ENCODE measurements at regions not wholly inside any gene's neighbourhood (a gene's known extent, or its start where the extent isn't known, plus 50 kb on each side); places are given as distances from the start of the nearest gene placed in this dataset.
"Not testable (repeated sequence)": the region's sequence is repeated elsewhere in the genome, so short reads cannot be mapped to it uniquely, and the experiment has no call there.

DNA sequence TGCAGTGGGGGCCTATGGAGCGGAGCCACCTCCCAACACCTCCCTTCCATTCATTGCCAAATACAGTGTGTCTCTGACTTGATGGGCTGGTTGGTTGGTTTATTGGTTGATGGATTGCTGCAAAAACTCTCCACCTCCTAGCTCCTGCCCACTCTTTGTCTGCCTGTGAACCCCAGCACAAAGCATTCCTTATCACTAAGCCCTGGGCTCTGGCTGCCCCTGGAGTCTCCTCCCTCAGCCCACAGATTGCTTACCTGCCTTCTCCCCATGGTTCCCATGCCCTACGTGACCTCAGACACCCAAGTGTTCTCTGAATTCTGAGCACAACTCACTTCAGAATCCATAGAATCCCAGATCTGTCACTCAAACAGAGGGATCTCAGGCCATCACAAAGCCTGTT is 139.1 kb upstream of the TPM1 start:
- no peak for DNase-seq

DNA sequence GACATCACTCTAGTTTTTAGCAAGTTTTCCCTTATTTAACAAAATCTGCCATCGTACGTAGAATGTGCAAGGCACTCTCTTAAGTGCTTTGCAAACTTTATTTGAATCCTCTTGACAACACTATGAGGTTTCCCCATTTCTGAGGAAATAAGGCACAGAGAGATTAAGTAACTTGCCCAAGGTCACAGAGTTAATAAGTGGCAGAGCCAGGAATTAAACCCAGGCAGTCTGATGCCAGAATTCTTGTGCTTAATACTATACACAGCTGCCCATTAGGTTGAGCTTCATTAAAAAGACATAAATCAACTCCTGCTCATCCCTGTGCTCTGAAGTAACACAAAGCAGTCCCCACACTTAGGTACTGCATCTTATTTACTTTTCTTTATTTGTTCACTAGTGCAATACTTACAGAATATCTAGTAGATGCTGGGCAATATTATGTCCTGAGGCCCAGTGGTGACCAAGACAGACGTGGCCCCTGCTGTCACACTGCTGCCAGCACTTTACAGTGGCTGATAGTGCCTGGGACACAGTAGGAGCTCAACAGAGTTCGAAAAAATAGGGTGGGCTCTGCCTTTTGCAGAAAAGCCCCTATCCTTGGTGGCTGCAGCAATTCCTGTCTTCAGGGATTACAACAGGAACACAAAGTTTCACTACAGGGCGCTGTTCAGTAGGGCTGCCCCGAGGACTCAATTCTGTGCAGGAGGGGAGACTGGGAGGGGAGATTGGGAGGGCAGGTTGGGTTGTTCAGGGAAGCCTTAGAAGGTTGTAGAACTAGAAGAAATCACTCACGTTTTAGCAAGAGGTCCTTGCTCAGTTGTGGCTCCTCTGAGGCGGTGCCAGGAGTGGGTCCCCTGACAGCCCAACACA is 138.3 kb upstream of the TPM1 start:
- no peak for DNase-seq

DNA sequence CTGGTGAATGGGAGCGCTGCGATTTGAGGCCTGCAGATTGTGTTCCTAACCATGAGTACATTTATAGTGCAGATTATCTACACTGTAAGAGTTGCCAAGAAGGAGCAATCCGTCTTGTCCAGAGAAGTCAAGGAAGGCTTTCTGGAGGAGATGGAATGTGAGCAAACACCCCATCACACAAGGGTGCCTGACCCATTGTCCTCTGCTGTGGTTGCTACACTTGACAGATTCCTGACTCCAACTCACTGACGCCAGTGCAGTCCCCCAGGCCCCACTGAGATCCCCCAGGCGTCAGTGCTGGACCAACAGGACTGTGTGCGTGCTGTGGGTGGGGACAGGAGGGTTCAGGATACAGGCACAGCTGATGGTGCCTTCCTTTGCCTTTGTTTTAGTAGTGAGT is 135.9 kb upstream of the TPM1 start:
- DNase-seq, result no peak

DNA sequence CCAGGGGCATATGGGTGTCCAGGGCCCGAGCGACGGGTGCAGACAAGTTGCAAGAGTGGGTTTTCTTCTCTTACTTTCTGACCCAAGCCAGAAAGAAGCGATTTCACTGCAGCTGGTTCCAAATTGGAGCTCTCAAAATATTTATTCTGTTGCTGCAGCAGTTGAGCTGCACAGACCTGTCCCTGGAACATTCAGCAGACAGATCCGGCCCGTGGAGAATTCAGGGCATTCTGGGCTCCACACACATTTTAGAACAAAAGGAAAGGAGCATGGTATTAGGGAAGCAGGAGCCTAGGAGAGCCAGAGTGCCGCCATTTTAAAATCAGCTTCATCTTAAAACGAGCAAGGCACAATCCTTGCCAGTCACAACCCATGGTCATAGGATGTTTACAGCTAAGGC is 135.3 kb upstream of the TPM1 start:
- no peak for DNase-seq

DNA sequence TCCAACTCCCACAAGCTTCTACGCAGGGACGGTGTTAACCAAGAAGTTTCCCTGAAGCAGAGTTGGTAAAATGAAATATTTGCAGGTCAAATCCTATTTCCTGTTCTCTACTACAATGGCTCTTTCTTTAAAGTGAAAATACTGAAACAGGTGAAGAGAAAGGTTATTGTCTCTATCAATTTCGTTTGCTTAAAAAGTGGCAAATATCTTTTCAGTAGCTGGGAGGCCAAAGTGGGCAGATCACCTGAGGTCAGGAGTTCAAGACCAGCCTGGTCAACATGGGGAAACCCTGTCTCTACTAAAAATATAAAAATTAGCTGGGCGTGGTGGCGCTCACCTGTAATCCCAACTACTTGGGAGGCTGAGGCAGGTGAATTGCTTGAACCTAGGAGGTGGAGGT is 134.2 kb upstream of the TPM1 start:
- DNase-seq, result not testable (repeated sequence)

DNA sequence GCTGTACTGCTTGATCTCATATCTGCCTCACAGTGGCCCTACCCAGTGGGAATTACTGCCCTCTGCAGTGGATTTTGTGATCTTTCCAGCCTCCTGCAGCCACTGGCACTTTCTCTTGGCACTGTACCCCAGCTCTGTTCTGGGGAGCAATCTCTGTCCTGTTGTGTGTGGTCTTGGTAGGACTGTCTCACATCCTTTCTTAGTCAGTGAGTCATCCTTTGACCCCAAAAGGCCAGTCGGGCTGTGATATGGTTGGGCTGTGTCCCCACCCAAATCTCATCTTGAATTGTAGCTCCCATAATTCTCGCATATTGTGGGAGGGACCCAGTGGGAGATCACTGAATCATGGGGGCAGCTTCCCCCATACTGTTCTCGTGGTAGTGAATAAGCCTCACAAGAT is 133.3 kb upstream of the TPM1 start:
- no peak for DNase-seq

DNA sequence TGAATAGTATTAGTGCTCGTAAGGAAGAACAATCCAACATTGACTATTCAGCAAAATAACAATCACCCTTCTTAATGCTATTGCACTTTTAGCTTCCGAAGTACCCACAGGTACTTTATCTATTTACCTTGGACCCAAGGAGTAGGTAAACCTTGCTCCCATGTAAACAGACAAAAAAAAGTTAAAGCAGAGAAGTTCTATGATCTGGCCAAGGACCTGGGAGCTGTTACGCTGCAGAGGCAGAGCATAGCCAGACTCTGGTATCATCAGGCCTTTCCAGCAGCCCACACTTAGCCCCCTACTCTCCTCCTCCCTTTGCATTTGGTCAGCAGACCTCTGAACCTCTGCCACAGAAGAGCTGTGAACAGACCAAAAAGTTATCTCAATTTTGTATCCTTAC is 130.3 kb upstream of the TPM1 start:
- no peak for DNase-seq

DNA sequence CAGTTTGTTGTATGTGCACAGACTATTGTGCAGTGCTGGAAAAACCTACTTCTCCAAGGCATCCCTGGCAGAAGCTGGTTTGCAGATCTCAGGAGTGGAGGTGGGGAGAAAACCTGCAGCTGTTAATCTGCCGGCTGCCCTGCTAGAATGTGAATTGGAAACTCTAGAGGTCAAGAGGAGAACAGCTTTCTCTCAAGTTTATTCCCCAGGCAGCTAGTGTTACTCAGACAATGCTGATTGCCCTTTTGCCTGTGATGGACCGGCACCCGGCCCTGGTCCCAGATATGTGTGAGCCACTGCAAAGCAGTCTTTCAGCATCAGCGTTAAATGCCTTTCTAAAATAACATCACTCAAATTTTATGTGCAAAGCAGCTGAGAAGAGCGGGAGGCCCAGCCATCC is 129.7 kb upstream of the TPM1 start:
- DNase-seq, result no peak

DNA sequence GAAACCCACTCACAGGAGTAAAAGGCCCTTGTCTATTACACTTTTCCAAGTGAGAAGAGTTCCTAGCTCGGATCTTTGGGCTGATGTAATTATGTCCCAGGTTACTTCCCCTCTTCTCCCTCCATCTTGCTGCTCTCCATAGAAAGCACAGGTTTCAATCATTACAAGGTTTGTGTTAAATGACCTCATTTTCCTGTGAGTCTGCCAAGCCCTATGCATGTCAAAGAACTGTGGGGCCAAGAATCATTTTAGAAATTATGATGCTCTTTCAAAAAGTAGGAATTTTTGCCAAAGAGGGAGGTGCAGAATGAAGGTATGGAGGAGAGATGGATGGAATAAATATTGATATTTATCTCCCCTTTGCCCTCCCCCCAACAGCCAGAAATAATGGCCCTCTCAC is 129.3 kb upstream of the TPM1 start:
- DNase-seq, result no peak

DNA sequence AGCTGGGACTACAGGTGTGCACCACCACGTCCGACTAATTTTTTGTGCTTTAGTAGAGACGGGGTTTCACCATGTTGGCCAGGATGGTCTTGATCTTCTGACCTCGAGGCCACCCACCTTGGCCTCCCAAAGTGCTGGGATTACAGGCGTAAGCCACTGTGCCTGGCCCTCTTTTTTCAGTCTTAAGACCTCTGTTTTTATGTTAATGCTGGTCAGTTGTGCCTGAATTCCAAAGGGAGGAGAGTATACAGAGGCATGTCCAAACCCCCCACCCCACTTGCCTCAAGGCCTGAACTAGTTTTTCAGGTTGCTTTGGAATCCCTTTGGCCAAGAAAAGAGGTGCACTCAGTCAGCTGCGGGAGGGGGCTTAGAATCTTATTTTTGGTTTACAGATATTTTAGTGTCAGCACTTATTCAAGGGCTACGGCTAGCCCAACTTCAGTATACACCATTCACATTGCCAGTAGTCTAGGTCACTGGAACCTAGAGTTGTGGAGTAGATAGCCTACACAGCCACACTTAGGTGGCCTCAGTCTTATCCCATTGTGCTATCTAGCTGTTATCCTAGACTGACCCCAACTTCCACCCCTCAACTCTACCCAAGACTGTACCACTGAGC is 128.0 kb upstream of the TPM1 start:
- DNase-seq, result no peak

DNA sequence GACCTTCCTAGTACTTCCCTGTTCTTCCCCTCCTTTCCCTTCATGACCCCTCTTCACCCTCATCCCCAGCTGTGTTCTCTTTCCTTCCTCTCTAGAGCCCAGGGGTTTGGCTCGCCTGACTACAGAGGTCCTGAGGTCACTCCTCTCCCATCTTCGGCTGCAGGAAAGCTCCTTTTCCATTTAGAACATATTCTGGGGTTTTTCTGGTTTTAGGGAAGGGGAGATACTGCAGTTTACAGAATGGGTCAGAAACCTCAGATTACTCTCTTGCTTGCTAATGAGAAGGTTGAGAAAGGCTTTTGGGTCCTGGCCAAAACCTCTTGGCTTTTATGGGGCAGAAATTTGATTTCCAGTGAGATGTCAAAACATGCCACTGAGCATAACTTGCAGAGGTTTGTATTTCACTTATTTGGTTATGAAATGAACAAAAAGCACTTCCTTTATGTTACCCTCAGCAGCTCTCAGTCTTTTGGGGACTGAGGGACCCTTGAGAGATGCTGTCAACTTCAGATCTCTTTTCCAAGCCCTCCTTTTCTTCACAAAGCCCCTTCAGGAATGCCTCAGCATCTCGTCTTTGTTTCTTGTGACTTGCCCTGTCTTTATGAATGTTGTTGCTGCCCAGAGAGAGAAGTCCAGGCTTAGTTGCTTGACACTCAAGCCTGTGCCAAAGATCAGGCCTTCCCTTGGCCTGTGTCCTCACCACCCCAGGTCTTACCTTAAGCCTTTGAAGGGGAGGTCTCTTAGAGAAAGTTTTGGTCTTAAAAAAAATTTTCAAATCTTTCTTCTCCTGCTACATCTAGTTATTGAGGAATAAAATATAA is 121.7 kb upstream of the TPM1 start:
- DNase-seq, result no peak

DNA sequence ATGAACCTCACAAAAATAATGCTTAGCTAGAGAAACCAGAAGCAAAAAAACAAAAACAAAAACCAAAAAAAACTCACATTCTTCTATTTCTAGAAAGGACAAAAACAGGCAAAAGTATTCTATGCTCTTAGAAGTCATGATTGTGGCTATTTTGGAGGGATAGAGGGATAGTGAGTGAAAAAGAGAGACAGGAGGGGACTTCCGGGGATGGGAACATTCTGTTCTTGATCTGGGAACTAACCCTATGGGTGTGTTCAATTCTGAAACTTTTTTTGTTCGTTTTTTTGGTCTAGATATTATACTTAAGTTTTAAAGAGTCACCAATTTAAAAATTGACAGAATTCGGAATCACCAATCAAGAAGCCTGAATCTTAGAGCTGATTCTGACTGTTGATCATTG is 120.0 kb upstream of the TPM1 start:
- DNase-seq, result no peak

DNA sequence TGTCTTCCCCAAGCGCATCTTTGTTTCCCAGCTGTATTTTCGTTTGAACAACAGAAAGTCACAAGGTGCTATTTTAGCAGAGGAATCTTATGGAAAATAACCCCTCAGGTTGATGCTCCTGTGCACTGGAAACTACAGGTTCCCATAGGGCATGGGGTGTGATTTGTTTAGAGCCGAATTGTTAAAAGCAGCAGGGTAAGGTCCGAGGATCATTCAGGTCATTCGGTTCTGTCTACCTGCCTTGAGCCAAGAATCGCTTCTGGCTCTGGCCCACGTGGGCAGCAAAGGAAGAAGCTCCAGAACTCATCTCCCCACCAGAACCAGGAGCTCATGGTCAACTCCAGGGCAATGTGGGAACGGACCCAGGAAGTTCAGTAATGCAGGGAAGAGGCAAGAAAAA is 116.7 kb upstream of the TPM1 start:
- DNase-seq, result no peak

DNA sequence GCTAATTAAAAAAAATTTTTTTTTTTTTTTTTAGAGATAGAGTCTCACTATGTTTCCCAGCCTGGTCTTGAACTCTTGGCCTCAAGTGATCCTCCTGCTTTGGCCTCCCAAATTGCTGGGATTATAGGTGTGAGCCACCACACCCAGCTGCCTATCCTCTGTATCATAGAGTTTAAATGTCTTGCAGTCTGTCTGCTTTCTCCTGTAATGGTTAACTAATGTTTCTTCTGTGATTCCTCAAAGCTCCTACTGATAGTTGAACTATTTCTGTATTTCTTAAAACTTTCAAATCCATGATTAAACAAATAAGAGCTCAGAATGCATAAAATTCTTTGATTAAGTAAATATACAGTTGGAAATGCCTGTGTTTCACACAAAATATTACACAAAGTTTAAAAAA is 115.4 kb upstream of the TPM1 start:
- no peak for DNase-seq

DNA sequence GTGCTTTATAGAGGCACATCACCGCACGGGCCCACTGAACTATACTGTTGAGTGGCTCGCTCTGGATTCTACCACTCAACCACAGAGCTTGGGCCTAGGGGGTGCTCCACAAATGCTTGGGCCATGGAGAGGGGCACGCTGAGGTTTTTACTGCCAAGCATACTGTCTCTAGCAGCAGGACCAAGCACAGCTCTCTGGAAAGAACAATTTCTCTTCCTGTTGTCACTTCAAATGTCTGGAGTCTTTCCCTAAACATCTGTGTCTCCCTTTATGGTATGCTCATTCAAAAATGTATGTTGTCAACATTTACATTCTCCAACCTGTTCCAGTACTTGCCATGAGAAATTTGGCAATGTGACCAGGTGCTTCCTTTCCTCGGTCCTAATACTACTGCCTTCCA is 114.7 kb upstream of the TPM1 start:
- DNase-seq, result no peak

DNA sequence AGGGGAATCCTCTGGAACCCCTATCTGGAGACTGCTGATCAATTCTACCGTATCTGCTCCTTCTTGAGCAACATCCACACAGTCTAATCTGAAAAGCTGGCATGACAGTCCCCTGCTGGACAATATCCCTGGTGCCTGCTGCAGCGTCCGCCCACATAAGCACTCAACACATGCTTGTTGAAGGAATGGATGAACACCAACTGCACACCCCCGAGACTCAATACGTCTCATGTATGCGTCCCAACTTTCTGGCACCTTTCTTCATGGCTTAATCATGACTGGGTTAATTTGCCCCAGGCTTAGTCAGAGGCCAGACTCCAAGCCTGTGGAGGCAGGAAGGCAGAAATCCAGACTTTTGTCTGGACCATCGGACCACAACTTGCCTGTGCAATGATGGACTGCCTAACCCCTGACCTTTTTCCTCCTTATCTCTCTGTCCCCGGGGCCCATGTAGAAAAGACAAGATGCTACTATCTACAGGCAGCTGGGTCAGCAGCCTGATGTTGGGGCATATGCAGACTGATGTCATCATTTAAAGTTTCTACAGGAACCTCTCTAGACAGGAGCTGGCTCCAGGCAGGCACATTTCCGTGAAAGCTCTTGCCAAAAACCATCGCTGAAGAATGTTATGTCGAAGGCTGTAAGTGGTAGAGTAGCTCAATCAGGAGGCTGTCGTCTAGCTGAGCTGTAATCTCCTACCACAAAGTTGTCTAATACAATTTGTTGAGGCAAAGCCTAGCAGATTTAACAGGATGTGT is 114.1 kb upstream of the TPM1 start:
- DNase-seq, result no peak

DNA sequence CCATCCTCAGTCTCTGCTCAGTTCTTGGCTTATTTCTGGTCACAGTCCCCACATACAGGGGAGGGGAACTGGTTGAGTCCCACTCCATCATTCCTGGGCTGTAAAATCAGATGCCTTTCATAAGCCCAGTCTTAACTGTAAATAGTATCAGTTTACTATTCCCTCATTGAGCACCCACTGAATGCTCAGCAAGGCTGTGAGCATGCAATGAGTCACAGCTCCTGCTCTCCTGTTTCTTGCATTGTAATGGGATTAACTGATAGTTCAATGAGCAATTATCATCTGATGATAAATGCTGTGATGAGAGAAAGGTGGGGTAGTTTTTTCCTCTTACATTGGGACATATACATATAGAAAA is 113.6 kb upstream of the TPM1 start:
- no peak for DNase-seq

DNA sequence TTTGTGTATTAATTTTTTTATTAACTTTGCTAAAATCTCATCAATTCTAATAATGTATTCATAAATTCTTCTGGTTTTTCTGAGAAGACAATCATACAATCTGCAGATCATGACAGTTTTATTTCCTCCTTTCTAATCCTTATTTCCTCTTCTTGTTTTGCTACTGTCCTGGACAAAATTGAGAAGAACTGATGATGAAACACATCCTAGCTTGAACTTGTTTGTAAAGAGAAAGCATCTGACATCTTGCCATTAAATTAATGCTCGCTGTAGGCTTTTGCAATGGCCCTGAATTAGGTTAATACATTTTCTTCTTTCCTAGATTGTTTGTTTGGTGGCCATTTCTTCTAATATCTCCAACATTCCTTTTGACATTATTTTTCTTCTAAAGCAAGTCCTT is 110.9 kb upstream of the TPM1 start:
- DNase-seq, result no peak

DNA sequence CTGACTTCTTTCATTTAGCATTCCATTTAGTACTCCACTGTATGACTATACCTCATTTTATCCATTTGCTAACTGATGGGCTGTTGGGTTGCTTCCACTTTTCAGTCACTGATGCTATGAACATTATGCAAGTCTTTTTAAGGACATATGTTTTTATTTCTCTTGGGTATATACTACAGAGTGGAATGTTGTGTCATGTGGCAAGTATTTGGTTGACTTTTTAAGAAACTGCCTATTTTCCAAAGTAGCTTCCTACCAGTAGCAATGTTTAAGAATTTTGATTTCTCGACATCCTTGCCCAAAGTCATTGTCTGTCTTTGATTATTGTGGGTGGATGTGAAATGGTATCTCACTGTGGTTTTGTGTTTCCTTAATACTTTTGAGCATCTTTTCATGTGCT is 110.1 kb upstream of the TPM1 start:
- no peak for DNase-seq

DNA sequence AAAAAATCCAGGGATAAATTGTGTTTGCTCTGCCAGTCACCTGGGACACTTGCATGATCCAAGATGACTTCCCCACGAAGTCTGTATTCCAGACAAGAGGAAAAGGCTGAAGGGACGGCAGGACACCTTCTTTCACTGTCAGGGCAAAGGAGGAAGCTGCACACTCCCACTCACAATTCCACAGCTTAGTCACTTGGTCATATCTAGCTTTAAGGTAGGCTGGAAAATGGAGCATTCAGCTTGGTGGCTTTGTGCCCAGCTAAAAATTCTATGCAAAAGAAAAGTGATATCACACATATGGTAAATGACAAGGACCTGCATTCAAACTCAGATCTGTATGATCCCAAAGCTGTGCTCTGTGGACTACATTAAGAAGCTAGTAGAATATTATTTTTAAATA is 109.2 kb upstream of the TPM1 start:
- no peak for DNase-seq

DNA sequence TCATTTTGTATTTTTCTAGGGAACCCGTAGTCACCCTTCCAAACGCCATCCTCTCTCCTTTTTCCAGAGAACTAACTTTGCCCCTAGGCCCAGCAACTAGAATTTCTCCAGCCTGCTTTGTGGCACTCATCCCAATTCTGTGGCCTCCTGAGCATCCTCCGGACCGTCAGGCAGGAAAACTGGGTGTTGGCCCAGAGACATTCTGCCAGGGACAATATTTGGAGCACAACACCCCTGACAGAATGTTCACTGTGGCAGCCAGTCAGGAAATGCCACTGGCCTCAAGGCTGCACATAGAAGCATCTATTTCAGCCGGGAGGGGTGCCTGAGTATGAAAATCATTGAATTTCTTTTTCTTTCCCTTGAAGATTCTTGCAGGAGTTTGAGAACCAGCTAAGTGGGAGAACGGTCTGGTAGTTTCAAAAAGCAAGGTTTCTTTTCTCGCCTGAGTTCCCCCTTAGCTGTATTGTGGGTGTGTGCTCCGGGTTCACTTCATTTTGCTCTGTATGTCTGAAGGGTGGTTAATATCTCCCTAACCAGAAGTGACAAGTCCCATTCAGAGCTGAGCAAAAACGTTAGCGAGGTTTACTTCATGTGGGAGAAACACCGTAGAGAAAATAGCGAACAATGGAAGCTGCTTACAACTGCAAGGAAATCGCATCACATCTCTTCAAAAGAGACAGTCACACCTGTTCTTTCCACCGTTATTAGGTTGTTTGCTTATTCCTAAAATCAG is 108.1 kb upstream of the TPM1 start:
- no peak for DNase-seq

DNA sequence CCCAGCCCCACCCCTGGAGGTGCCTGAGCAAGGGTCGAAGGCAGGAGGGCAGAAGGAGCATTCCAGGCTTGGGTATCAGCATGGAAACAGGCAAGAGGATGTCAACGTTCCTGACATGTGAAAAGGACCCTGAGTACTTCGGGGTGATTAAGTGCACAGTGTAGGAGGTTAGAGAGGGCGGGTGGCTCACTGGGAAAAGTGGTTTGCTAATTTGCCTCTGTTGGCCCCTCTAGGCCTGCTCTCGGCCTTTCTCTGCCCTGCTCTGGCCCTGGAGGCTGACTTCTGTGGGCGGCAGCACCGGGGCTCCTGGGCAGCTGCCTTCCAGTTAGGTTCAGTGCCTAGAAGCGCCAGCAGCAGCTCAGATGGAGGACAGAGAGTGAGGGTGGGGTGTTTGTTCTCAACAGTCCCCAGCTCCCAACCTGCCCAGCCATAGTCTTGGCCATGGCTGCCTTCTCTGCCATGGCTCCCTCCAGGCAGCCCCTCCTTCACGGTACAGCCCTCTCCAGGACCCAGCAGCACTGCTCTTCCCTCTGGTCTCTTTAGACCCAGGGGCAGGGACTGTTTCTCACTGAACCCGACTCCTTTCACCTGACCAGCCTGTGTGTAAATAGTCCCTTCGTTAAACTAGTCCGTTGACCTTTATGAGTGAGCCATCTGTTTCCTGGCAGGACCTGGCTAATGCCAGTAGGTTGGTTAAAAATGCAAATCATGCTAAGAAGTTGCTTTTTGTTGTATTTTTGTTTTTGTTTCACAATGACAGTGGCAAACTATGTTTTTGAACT is 107.1 kb upstream of the TPM1 start:
- DNase-seq, result no peak
